ENCODE measurements at regions not wholly inside any gene's neighbourhood (a gene's known extent, or its start where the extent isn't known, plus 50 kb on each side); places are given as distances from the start of the nearest gene placed in this dataset.

GRCh38 chr10:129366450-129366849 is 100.6 kb upstream of the MGMT start:
- TF ChIP-seq CTCF (IDR thresholded peaks at IDR 0.05; ENCODE audit: poor library complexity) (no peak), EZH2 (IDR thresholded peaks at IDR 0.05; ENCODE audit: borderline replicate concordance) (no peak)
